Breast epithelium (tissue), 4 donors: ENCODE measurements at regions not wholly inside any gene's neighbourhood (a gene's known extent, or its start where the extent isn't known, plus 50 kb on each side); places are given as distances from the start of the nearest gene placed in this dataset.

Source experiments
- DNase-seq, 2 donors: peaks; one replicate each; pipeline ENCODE4 v3.0.0-alpha.2; 2019; ENCODE audit warnings: low spot score in 2 of 2
- H3K27ac ChIP-seq, 2 donors: fragments of 200-600 bp; sonication (generic) in 1 of 2; one replicate each; pipeline ENCODE4 v1.5.1; 2016 to 2019; ENCODE audit warnings: mild to moderate bottlenecking in 1 of 2
- H3K27me3 ChIP-seq, 2 donors: fragments of 200-600 bp; sonication (generic) in 1 of 2; one replicate each; pipeline versions ENCODE4 v1.5.1 to v1.6.0; 2017 to 2019; ENCODE audit warnings: control low read depth in 1 of 2, mild to moderate bottlenecking in 1 of 2
- H3K36me3 ChIP-seq: fragments of 200-600 bp; one replicate; pipeline ENCODE4 v1.5.1; 2019
- H3K4me1 ChIP-seq, 2 donors: fragments of 200-600 bp; sonication (generic); one replicate each; pipeline ENCODE4 v1.5.1; 2016 to 2019; ENCODE audit warnings: control low read depth in 1 of 2
- H3K4me3 ChIP-seq, 3 donors: fragments of 200-600 bp; sonication (generic); 1 replicate in 2 of 3; 2 replicates in 1 of 3; pipeline ENCODE4 v1.5.1; 2016 to 2019; ENCODE audit warnings: mild to moderate bottlenecking in 3 of 3, moderate library complexity in 2 of 3
- H3K9me3 ChIP-seq, 2 donors: fragments of 200-600 bp; sonication (generic) in 1 of 2; one replicate each; pipeline ENCODE4 v1.5.1; 2016 to 2019; ENCODE audit warnings: control low read depth in 1 of 2
- CTCF ChIP-seq, 3 donors: fragments of 450-650 bp; IDR thresholded peaks; one replicate each; pipeline ENCODE4 v1.5.1; 2016 to 2017; ENCODE audit warnings: antibody characterized with exemption in 3 of 3, mild to moderate bottlenecking in 3 of 3, moderate library complexity in 3 of 3
- POLR2A ChIP-seq: fragments of 450-650 bp; IDR thresholded peaks from one replicate; pipeline ENCODE4 v1.6.1; 2016; ENCODE audit warnings: antibody characterized with exemption, mild to moderate bottlenecking, moderate library complexity
- POLR2AphosphoS5 ChIP-seq, 3 donors: sonication (generic); formaldehyde crosslinking; IDR thresholded peaks; one replicate each; pipeline ENCODE4 v1.6.1; 2017; ENCODE audit warnings: antibody characterized with exemption in 3 of 3
- intact Hi-C: fragments of 100-400 bp; cut with DNase I; formaldehyde crosslinking; loops from one replicate; pipeline ENCODE4 v1.15.1; 2023; ENCODE audit warnings: low total_unique reads

GRCh38 chr9:99392986-99393385 lies 170.9 kb downstream of the SEC61B start:
- TF ChIP-seq POLR2A (no peak), CTCF (IDR thresholded peaks at IDR 0.05) (no peak)
- no peaks in the 10 kb centered on the region for H3K36me3 ChIP-seq
- no peaks in the 10 kb centered on the region for H3K9me3 ChIP-seq
- DNase-seq: no peak
- intact Hi-C loops: no loop called here
- H3K4me3 ChIP-seq: no peak overlapping the region
- no peaks in the 10 kb centered on the region for H3K4me1 ChIP-seq
- H3K27ac ChIP-seq: no peak overlapping the region
- H3K27me3 ChIP-seq: no peaks in the 10 kb centered on the region

DNA sequence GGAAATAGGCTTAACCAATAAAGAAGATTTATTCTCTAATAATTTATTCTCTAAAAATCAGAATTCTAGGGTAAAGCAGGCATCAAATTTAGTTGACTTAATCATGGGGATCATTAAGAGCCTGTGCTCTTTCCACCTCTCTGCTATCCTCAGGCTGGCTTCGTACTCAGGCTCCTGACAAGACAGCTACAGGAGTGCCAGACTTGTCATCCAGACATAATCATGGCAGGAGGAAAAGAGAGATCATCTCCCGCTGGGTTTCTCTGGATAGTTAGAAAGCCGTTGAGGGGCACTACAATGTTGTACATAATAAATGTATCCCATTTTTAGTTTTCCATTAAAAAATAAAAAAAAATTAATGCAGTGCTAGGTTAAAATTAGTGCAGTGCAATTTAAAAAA lies 171.9 kb downstream of the SEC61B start:
- H3K27ac ChIP-seq: no peak overlapping the region
- H3K4me1 ChIP-seq: no peaks in the 10 kb centered on the region
- no peak for TF ChIP-seq POLR2AphosphoS5 (IDR thresholded peaks at IDR 0.05)
- no peak for TF ChIP-seq CTCF (IDR thresholded peaks at IDR 0.05)
- no peak for TF ChIP-seq POLR2A
- no peaks in the 10 kb centered on the region for H3K27me3 ChIP-seq
- H3K4me3 ChIP-seq: no peak overlapping the region
- intact Hi-C loops: no loop called here
- DNase-seq: no peak
- no peaks in the 10 kb centered on the region for H3K36me3 ChIP-seq
- H3K9me3 ChIP-seq: no peaks in the 10 kb centered on the region

GRCh38 chr9:99398241-99398640 lies 176.2 kb downstream of the SEC61B start:
- no peak for TF ChIP-seq CTCF (IDR thresholded peaks at IDR 0.05)
- TF ChIP-seq POLR2AphosphoS5 (IDR thresholded peaks at IDR 0.05): no peak
- TF ChIP-seq POLR2A: no peak
- Histone ChIP-seq H3K4me1 (no peaks in the 10 kb centered on the region), H3K9me3 (no peaks in the 10 kb centered on the region), H3K27me3 (no peaks in the 10 kb centered on the region), H3K4me3 (no peak overlapping the region), H3K36me3 (no peaks in the 10 kb centered on the region), H3K27ac (no peak overlapping the region)
- no peak for DNase-seq
- intact Hi-C loops: no loop called here

- H3K4me3 ChIP-seq: no peak overlapping the region
- TF ChIP-seq POLR2AphosphoS5 (IDR thresholded peaks at IDR 0.05) (no peak), CTCF (IDR thresholded peaks at IDR 0.05) (no peak), POLR2A (no peak)
- intact Hi-C loops: no loop called here
These were observed 177.4 kb downstream of the SEC61B start for GRCh38 chr9:99399474-99399873.

DNA sequence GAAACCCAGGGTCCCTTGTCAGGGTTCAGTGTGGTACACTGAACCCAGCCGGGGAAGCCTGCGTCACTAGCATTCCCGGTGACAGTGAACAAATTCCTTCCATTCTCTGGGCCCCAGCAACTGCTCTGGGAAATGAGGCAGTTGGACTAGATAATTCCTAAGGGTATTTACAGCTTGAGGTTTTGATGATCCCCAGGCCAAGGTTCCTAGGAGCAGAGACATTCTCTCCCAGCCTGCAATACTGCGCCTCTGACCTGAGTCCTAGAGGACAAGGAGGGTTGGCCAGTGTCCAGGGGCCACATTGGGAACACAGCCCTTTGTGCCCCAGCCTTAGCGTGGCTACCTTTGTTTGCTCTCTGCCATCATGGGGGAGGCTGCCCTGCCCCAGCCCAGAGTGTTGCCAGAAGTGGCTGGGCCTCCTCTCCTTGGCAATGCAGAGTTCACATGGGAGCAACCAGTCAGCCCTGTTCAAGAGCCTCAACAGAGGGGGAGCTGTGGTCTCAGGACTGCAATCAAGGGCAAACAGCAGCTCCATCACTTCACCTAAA lies 178.2 kb downstream of the SEC61B start:
- TF ChIP-seq CTCF (IDR thresholded peaks at IDR 0.05) (no peak), POLR2A (no peak), POLR2AphosphoS5 (IDR thresholded peaks at IDR 0.05) (no peak)
- H3K4me3 ChIP-seq: no peak overlapping the region
- DNase-seq: no peak

More at GRCh38 chr9:99399474-99399873, 177.4 kb downstream of the SEC61B start:
- Histone ChIP-seq H3K9me3 (no peaks in the 10 kb centered on the region), H3K27ac (peak overlapping the region in 1 of 2 donors; percentile 4), H3K4me1 (no peaks in the 10 kb centered on the region), H3K27me3 (no peaks in the 10 kb centered on the region), H3K36me3 (no peaks in the 10 kb centered on the region)
- DNase-seq: no peak

More for the DNA sequence above, 178.2 kb downstream of the SEC61B start:
- no peaks in the 10 kb centered on the region for H3K9me3 ChIP-seq
- H3K27ac ChIP-seq: peak overlapping the region in 1 of 2 donors; percentile 32
- intact Hi-C loops: loop anchor here (10.0 kb wide), 1 partner anchor 55 kb away; no protein-coding TSS in a partner anchor
- H3K4me1 ChIP-seq: no peaks in the 10 kb centered on the region
- no peaks in the 10 kb centered on the region for H3K36me3 ChIP-seq
- H3K27me3 ChIP-seq: no peaks in the 10 kb centered on the region
